ENCODE measurements at regions not wholly inside any gene's neighbourhood (a gene's known extent, or its start where the extent isn't known, plus 50 kb on each side); places are given as distances from the start of the nearest gene placed in this dataset.

DNA sequence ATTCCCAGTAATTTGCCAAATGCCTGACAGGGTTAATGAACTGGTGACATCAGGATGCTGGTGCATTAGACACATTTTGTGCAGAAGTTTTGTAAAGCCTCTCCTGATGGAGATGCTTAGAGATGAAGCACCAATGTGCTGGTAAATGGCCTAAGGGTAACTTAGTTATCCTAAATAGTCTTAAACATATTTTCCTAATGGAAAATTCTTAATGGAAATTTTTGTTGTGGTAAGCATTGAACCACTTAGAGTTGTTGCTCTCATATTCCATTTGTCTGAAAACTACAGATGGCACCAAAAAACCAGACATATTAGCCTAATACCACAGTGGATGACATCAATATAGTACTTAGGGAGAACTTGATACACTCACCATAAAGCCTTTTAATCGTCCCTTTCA is 154.5 kb upstream of the ANK2 start:
- DNase-seq (ENCODE audit: low spot score) = no peak

DNA sequence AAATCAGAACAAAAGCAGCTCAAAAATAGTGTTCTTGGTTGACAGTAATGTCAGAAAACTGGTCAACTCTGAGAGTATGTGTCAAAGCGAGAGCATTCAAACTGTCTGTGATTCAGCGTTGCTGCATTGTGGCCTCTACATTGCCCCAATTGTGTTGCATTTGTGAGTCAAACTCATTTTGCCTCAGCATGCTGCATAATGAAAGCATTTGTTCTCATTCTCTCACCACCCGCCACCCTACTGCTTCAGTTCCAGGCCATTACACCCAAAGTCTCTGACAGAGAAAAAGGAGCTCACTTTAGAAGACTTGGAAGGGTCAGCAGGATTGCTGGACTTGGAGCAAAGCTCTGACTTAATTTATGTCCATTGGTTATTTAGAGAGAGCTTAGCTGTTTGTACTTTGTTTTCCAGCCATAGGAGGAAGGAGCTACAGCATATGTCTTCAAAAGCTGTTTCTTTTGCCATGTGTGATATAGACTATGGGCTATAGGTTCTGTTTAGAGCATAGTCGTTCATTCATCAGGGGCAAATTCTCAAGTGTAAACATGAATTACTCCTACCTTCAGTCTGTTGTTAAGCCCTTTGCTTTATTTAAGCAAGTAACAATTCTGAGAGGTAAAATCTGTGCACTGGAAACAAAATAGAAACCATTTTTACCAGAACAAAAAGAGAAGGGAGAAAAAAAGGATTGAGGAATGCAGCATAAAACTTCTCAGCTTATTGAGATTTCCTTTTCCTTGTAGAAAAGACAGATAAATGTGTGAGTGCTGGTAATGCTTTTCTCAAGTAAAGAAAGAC is 153.4 kb upstream of the ANK2 start:
- peak; percentile 49 for DNase-seq (ENCODE audit: low spot score)

DNA sequence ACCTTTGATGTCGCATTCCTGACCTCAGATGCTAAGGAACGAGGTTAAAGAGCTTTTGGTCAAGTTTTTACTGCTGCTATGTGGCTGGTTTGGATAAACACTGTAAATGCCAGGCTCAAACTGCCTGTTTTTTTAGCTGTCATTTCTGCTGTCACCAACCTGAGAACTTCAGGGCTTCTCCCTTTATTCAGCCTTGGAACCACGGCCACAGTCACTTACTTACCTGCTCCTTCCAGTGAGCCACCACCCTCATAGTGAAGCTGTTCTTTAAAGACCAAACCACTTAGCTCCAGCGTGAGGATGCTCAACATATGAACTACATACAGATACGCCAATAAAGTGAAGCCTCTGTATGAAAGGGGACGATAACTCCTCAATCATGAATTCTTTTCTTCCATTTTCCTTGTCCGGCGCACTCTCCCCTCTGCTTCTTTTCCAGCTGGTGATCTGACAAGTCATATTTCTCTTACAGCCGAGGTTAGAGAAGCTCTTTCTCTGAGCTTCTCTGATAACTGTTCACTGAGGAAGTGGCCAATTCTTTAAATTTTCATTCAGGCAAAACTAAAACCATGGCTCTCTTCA is 152.8 kb upstream of the ANK2 start:
- DNase-seq (ENCODE audit: low spot score) = no peak

DNA sequence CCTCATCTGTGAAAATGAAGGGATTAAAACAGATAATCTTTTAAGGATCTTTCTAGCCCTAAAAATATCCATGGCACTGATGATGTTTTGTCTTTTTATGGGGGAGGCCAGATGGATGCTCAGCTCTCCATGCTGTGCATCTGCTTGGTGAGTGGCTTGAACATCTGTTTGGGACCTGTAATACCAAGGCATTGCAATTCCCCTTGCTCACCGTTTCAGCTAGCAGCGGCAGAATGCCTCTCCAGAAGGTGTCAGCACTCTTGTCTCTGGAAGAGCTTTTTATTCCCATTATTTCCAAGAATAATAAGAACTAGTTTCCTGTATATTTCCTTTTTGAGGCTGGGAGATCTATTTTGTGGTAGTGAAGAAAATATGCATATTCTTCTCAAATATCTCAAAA is 151.9 kb upstream of the ANK2 start:
- DNase-seq (ENCODE audit: low spot score) = no peak

DNA sequence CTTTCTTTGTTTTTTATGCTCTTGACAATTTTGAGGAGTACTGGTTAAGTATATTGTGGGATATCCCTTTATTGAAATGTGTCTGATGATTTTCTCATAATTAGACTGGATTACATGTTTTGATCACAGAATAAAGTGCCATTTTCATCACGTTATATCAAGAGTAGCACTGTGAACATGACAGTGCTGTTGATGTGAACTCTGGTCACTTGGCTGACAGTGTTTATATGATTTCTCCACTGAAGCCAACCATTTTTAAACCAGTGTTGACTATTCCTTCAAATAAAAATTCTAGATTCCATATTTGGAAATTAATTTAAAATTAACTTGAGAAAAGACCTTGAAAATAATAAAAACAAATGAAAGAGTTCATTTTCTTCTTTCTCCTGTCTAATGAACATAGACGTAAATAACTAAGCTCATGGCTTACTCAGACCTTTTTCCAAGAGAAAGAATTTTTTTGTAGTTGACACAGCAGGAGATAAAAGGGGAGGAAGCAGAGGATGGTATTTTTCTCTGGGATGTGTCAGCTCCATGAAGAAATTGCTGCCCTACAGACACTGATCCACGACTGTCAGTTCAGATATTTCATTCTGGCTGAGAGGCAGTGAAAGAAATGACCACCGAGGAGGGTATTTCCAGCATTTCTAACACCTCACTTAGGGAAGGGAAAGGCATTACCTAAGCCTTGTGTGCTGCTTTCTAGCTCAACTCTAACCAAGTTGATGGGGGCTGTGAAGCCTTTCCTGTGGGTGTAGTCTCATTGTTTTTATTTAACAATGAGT is 150.9 kb upstream of the ANK2 start:
- DNase-seq (ENCODE audit: low spot score) = no peak

DNA sequence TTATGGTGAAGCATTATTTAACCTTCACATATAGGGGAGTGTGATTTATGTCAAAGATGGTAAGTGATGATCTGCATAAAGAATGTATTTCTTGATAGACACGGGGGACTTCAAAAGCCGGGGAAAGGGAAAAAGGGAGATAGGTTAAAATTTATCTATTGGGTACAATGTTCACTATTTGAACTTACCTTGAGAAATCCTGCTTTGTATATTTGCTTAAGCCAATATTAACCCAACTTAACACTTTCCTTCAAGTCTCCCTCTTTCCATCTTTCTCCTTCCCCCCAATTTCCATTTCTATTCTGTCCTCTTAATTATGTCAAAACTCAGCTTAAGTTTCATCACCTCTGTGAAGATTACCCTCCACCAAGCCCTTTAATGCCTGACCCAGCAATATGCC is 149.0 kb upstream of the ANK2 start:
- no peak for DNase-seq (ENCODE audit: low spot score)

DNA sequence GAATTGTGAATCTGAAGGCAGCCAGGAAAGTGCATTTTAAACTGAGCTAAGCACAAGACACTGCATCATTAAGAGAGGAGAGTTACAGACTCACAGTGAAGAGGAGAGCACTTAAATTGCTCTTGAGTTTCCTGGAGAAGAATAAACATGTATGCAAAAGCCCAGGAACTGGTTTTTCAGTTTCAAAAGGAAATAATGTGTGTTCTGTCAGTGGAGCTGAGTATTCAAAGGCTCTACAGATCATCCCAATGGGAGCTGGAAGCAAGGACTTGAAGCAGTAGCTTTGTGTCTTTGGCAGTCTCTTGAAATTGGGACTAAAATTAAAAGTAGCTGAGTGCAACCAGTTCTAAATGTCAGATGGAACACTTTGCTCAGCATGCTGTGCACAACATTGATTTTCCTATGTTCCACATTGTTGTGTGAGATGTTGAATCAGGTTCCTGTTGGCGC is 147.5 kb upstream of the ANK2 start:
- no peak for DNase-seq (ENCODE audit: low spot score)

DNA sequence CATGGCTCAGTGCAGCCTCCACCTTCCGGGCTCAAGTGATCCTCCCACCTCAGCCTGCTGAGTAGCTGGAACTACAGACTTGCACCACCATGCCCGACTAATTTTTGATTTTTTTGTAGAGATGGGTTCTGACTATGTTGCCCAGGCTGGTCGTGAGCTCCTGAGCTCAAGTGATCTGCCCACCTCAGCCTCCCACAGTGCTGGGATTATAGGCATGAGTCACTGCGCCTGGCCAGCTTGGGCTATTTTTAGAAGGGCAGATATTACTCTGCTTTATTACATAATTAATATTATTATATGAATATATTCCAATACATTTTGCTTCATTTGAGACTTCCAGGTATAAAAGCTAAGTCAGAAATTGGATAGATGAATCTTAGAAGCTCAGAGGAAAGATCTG is 143.7 kb upstream of the ANK2 start:
- DNase-seq (ENCODE audit: low spot score) = no peak

DNA sequence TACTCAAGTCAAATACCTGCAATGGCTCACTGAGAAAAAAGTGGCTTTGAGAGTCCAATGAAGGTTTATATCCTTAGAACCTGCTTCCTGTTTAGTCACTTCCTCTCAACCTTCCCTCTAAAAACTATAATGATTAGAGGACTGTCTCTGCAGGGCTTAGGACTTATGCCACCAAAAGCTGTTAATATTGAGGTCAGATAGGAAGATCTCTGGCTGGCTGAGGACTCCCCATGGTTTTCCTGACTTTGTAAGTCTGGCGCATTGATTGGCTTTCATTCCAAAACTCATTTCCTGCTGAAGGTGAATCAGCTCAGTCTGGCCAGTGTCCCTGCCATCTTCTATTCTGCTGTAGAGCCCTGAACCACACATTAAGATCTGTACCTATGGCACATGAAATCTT is 140.9 kb upstream of the ANK2 start:
- DNase-seq (ENCODE audit: low spot score) = no peak

DNA sequence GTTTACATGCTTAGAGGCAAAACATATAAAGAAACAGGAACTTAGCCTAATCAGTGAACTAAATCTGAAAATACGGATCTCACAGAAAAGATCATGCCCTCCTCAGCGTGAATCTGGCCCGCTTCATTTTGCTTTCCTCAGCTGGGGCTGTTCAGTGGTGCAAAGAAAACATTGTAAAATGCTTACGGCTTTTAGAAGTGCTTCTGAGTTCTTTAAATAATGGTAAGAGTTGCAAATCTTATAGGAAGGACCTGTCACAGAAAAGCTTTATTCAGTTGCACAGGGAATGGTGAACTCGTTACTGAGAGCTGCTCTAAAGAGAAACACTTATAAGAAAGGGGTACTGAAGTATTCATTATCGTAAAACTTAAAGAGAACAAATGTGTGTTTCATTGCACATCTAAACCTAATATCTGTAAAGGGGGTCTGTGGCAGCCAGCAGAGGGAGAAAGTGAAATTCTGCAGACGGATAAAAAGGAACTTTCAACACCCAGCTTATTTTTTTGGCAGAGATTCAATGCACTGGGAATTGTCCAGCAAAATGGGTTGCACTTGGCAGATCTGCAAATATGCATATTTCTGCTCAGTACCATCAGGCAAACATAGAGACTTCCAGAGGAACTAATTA is 139.2 kb upstream of the ANK2 start:
- DNase-seq (ENCODE audit: low spot score) = no peak

DNA sequence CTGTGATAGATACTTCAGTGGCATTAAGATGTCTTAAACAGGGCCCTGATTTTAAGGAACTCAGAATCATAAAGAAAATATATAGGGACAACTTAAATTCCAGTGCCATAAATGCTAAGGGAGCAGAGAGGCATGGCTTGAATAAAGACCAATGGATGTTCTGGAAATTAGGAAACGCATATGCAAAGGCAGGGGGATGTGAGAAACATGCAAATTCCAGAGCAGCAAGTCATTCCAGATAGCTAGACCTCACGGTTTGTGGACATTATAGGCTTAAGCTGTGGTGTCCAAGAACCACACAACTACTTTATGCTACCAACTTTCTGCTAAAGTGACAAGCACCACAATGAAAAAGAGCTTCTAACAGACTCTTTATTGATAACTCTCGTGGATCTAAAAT is 132.6 kb upstream of the ANK2 start:
- no peak for DNase-seq (ENCODE audit: low spot score)

DNA sequence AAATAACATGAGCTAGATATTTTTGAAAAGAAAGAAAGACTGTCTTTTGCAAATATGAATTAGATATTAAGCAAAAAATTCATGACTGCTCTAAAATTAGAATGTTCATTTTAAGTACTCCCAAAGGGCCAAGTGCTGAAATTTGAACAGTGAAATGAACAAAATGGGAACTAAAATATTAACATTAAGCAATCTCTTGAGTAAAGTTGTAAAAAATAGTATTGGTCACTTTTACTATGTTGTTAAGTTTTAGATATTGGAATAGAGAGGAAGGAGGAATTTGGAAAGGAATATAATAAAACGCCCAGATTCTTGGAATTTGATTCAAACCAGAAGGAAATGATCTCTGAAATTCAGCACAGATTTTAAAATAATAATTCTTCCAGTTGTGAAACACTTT is 125.9 kb upstream of the ANK2 start:
- no peak for DNase-seq (ENCODE audit: low spot score)

DNA sequence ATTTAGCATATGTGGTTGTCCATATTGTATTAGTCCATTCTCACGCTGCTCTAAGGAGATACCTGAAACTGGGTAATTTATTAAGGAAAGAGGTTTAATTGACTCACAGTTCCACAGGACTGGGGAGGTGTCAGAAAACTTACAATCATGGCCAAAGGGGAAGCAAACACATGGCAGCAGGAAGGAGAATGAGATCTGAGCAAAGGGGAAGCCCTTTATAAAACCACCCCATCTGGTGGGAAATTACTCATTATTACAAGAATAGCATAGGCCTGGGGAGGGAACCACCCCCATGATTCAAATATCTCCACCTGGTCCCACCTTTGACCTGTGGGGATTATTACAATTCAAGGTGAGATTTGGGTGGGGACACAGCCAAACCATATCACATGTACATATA is 122.6 kb upstream of the ANK2 start:
- DNase-seq (ENCODE audit: low spot score) = no peak

DNA sequence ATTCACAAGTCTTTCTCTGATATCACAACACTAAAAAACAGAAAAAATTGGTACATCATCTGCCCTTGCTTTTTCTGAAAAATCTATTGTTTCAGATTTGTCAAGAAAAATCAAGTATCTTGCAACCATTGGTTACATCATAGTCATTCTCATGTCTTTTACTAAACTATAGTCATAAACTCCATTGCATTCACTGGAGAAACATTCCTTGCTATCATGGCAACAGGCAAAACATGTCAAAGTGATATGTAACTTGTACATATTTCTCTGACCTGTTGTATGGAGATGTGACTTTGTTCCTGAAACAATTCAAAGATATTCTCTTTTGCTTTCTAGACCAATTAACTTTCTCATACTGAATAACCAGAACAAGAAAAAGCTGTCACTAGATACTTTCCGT is 121.9 kb upstream of the ANK2 start:
- no peak for DNase-seq (ENCODE audit: low spot score)

DNA sequence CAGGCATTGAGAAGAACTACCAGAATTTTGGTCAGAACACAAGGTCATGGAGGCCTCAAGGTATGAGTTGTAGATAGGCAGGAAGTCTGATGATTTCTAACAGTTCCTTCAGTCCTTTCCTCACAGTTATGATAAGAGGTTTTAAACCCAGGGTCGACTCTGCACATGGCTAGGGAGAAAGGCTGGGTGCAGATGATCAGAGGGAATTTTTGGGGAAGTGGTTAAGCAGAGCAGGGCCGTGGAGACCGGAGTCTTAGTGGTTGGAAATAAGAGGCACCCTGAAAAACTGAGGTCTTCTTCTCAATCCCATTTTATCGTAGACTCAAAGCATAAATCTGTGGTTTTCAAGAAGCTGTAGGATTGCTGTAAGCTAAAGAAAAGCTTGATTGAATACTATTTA is 118.5 kb upstream of the ANK2 start:
- DNase-seq (ENCODE audit: low spot score) = no peak

DNA sequence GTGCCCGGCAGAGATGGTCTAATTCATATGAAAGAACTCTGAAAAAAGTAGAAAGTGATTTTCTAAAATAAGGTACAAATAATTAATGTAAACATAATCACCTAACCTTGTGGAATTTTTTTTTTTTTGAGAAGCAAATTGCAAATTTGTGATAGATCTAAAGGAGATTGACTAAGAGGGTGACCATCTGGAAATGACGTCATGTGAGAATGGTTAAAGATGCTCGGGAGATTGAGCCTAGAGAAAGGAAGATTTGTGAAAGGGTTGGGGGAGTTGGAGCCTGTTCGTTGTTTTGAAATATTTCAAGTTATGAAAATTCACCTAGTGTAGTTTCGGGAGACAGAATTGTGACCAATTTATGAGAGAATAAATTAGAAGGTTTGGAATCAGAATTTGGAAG is 115.7 kb upstream of the ANK2 start:
- DNase-seq (ENCODE audit: low spot score) = no peak

DNA sequence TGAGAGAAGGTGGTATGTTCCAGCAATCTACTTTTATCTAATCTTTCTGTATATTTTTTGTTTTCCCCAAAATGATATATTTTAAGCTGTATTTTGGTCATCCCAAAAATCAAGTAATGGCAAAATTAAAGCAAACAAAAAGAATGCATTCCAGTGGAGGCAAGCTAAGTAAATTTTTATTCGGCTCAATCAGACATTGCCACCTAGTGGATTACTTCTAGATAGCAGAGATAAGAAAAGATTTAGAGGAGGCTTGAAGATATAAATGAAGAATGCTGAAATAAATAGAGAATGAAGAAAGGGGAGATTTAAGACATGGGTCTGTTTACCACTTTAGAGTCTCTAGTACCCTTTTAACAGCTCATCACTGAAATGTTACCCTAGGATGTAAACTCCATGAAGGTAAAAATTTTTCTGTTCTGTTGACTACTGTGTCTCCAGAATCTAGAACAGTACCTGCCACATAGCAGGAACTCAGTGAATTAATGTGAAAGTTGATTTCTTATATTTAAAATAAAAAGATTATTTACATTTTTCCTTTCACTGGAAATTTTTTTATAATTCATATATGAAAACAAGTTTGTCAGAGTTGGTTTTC is 110.9 kb upstream of the ANK2 start:
- DNase-seq (ENCODE audit: low spot score) = peak; percentile 18

DNA sequence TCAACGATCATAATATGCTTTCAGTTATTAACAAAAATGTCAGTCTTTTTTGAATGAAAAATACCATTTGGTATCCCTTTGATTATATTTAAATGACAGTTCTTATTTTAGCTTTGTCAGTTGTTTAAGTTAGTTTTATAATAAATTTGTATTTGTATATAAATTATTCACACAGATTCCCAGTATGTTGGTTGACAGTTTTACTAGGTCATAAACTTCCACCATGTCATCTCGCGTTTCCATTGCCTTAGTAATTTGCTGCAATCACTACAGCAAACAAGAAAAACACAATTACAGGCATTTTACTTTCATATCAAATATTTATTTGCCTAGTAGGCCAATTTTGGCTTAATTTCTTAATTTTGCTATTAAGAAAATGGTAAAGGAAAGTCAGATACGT is 109.6 kb upstream of the ANK2 start:
- no peak for DNase-seq (ENCODE audit: low spot score)

DNA sequence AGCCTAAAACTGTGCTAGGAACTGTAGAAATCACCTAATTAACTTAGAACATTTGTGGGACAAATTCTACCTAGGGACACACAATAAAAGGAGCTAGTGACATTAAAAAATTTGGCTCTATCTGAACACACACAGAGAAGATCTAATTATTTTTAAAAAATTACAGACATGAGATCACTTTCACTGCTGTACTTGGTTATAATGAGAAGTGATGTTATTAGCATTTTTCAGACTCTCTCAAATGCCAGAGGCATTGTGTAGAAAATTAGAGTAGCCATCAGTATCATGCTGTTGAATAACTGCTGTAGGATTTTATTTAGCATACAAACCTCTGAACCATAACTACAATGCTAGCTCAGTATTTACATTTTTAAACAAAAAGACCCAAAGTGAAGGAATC is 109.1 kb upstream of the ANK2 start:
- no peak for DNase-seq (ENCODE audit: low spot score)

DNA sequence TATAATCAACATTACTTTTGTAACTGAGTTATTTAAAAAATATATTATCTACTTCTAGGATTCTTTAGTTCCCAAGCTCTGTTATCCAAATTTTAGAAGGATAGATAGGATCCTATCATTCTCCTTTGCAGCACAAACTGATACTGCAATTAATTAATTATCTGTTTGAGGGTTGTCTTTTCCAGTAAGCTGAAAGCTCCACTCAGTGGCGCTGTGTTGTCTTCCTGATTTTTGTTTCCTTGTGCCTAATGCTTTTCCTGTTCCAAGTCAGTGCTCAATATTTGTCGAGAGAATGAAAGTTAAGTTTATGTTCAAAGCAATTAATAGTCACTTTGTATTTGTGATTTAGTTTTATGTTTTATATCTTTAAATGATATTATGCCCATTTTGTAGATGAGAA is 107.4 kb upstream of the ANK2 start:
- no peak for DNase-seq (ENCODE audit: low spot score)

DNA sequence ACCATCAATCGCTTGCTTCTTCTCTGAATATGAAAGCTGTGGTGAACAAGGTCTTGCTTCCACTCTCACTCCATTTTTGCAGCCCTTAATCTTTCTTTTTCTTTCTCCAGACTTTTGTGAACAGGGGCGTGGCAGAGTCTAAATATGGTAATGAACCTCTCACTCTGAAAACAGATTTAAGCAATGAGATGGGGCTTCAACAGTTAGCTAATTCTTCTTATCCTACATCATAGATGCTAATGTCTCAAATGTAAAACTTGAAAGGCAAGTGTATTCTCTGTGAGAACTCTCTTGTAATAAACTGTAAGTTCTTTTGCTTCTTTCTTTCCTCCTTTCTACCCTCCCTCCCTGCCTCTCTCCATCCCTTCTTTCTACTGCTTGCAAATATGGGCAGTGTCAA is 106.5 kb upstream of the ANK2 start:
- DNase-seq (ENCODE audit: low spot score) = no peak

DNA sequence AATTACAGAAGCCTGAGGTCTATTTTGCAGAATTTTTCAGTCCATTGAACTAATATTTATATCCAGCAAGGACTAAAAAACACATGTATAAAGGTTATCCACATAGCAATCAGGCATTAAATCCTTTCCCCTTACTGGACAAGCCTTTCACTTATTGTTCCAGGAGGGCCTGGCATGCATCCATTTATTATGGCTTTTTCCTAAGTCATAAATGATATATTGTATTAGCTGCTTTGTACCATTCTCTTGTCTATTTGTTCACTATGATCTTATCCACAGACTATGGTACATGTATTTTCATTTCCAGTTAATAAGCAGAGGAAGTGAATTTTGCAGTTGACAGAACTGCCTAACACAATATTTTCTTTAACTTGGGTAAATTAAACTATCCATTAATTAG is 105.4 kb upstream of the ANK2 start:
- no peak for DNase-seq (ENCODE audit: low spot score)

Data from activated CD4-positive, alpha-beta T cell treated with anti-CD3 and anti-CD28 coated beads, Interleukin-2, Interleukin-4, amounts not matched to agents 100 ng/mL and 50 ng/mL, durations not matched to agents 16 hours and 8 hours (primary cell).